Esophagus muscularis mucosa (tissue), 4 donors: ENCODE measurements at regions not wholly inside any gene's neighbourhood (a gene's known extent, or its start where the extent isn't known, plus 50 kb on each side); places are given as distances from the start of the nearest gene placed in this dataset.

ENCODE experiments used
- DNase-seq: peaks from one replicate; pipeline ENCODE4 v3.0.0-alpha.2; 2017; ENCODE audit errors: extremely low spot score
- H3K27ac ChIP-seq, 4 donors: fragments of 200-600 bp; sonication (generic); replicated peaks in 1 of 4; 1 replicate in 3 of 4; 2 replicates in 1 of 4; pipeline ENCODE4 v1.5.1; 2016 to 2019; ENCODE audit warnings: mild to moderate bottlenecking in 1 of 4
- H3K27me3 ChIP-seq, 4 donors: fragments of 200-600 bp; sonication (generic); one replicate each; pipeline versions ENCODE4 v1.5.1 to v1.6.0; 2016 to 2019
- H3K36me3 ChIP-seq, 4 donors: fragments of 200-600 bp; sonication (generic); one replicate each; pipeline ENCODE4 v1.5.1; 2016 to 2019
- H3K4me1 ChIP-seq, 4 donors: fragments of 200-600 bp; sonication (generic); one replicate each; pipeline ENCODE4 v1.5.1; 2016 to 2019
- H3K4me3 ChIP-seq, 4 donors: fragments of 200-600 bp; sonication (generic); 1 replicate in 2 of 4; 2 replicates in 2 of 4; pipeline ENCODE4 v1.5.1; 2016 to 2019; ENCODE audit warnings: mild to moderate bottlenecking in 4 of 4, moderate library complexity in 1 of 4
- H3K9me3 ChIP-seq, 4 donors: fragments of 200-600 bp; sonication (generic); 1 replicate in 3 of 4; 2 replicates in 1 of 4; pipeline ENCODE4 v1.5.1; 2016 to 2019
- CTCF ChIP-seq, 3 experiments: fragments of 200-600 bp in 2 of 3; fragments of 450-650 bp in 1 of 3; sonication (generic) in 2 of 3; IDR thresholded peaks; one replicate each; pipeline ENCODE4 v1.5.1; 2017 to 2019; ENCODE audit warnings: antibody characterized with exemption in 3 of 3, mild to moderate bottlenecking in 2 of 3, moderate library complexity in 1 of 3
- EP300 ChIP-seq: sonication (generic); formaldehyde crosslinking; IDR thresholded peaks from one replicate; pipeline ENCODE4 v1.6.1; 2017; ENCODE audit warnings: antibody characterized with exemption
- POLR2A ChIP-seq: fragments of 450-650 bp; IDR thresholded peaks from one replicate; pipeline ENCODE4 v1.6.1; 2017; ENCODE audit warnings: antibody characterized with exemption, moderate library complexity, mild to moderate bottlenecking, low read depth
- POLR2AphosphoS5 ChIP-seq, 2 donors: sonication (generic); formaldehyde crosslinking; IDR thresholded peaks; one replicate each; pipeline ENCODE4 v1.6.1; 2017; ENCODE audit warnings: antibody characterized with exemption in 2 of 2
- WGBS: methylation state at CpG from one replicate; pipeline ENCODE4 v1.1.5; 2018; 5-methylcytosine and 5-hydroxymethylcytosine counted together
- intact Hi-C: fragments of 100-400 bp; cut with DNase I; formaldehyde crosslinking; loops from one replicate; pipeline ENCODE4 v1.15.1; 2023

GRCh38 chr1:36735436-36735835, 252.7 kb upstream of the CSF3R start:
- TF ChIP-seq EP300 (no peak), POLR2A (no peak), CTCF (IDR thresholded peaks at IDR 0.05) (no peak), POLR2AphosphoS5 (IDR thresholded peaks at IDR 0.05) (no peak)
- Histone ChIP-seq H3K4me1 (no peaks in the 10 kb centered on the region), H3K27ac (no peak overlapping the region), H3K27me3 (peaks cover 0 to 82% (median 0%) of the 10 kb centered on the region in 4 donors), H3K9me3 (no peaks in the 10 kb centered on the region), H3K36me3 (no peaks in the 10 kb centered on the region), H3K4me3 (no peak overlapping the region)
- no peak for DNase-seq
- intact Hi-C loops: no loop called here
- 81% methylated on average over 4 of the region's 4 CpGs for WGBS

GRCh38 chr1:36734356-36734755, 251.6 kb upstream of the CSF3R start:
- H3K27me3 ChIP-seq: peaks cover 0 to 83% (median 0%) of the 10 kb centered on the region in 4 donors
- no peaks in the 10 kb centered on the region for H3K9me3 ChIP-seq
- TF ChIP-seq CTCF (IDR thresholded peaks at IDR 0.05): no peak
- no peak for TF ChIP-seq EP300
- TF ChIP-seq POLR2AphosphoS5 (IDR thresholded peaks at IDR 0.05): no peak
- no peak for TF ChIP-seq POLR2A
- H3K4me3 ChIP-seq: no peak overlapping the region
- WGBS: 52% methylated on average over 2 of the region's 2 CpGs
- no peak for DNase-seq
- intact Hi-C loops: no loop called here
- no peaks in the 10 kb centered on the region for H3K4me1 ChIP-seq
- H3K36me3 ChIP-seq: no peaks in the 10 kb centered on the region
- no peak overlapping the region for H3K27ac ChIP-seq

- Histone ChIP-seq H3K36me3 (no peaks in the 10 kb centered on the region), H3K4me3 (no peak overlapping the region), H3K4me1 (no peaks in the 10 kb centered on the region), H3K27ac (no peak overlapping the region), H3K27me3 (peaks cover 0 to 83% (median 0%) of the 10 kb centered on the region in 4 donors), H3K9me3 (no peaks in the 10 kb centered on the region)
- TF ChIP-seq POLR2AphosphoS5 (IDR thresholded peaks at IDR 0.05) (no peak), EP300 (no peak), POLR2A (no peak), CTCF (IDR thresholded peaks at IDR 0.05) (no peak)
- 0% methylated on average over 1 of the region's 1 CpG for WGBS
- intact Hi-C loops: no loop called here
- no peak for DNase-seq
These were observed 251.0 kb upstream of the CSF3R start for GRCh38 chr1:36733748-36734147.

- Histone ChIP-seq H3K27me3 (peaks cover 0 to 74% (median 0%) of the 10 kb centered on the region in 4 donors), H3K4me1 (no peaks in the 10 kb centered on the region), H3K9me3 (no peaks in the 10 kb centered on the region), H3K36me3 (no peaks in the 10 kb centered on the region), H3K4me3 (no peak overlapping the region), H3K27ac (no peak overlapping the region)
- WGBS: 83% methylated on average over 5 of the region's 5 CpGs
- no peak for DNase-seq
- TF ChIP-seq EP300 (no peak), POLR2A (no peak), CTCF (IDR thresholded peaks at IDR 0.05) (no peak), POLR2AphosphoS5 (IDR thresholded peaks at IDR 0.05) (no peak)
- intact Hi-C loops: no loop called here
These were observed 249.3 kb upstream of the CSF3R start for GRCh38 chr1:36732015-36732356.

- DNase-seq: no peak
- 64% methylated on average over 11 of the region's 11 CpGs for WGBS
- intact Hi-C loops: no loop called here
- Histone ChIP-seq H3K27me3 (peaks cover 0 to 69% (median 0%) of the 10 kb centered on the region in 4 donors), H3K9me3 (no peaks in the 10 kb centered on the region), H3K36me3 (no peaks in the 10 kb centered on the region), H3K4me1 (no peaks in the 10 kb centered on the region), H3K4me3 (no peak overlapping the region), H3K27ac (no peak overlapping the region)
- TF ChIP-seq EP300 (no peak), CTCF (IDR thresholded peaks at IDR 0.05) (no peak), POLR2A (no peak), POLR2AphosphoS5 (IDR thresholded peaks at IDR 0.05) (no peak)
These were observed 248.7 kb upstream of the CSF3R start for GRCh38 chr1:36731226-36732014.
